A673 (cell line): ENCODE measurements at regions not wholly inside any gene's neighbourhood (a gene's known extent, or its start where the extent isn't known, plus 50 kb on each side); places are given as distances from the start of the nearest gene placed in this dataset.

Experiments
- BruUV-seq: library from RNA; stranded (reverse); fragments of 400-500 nt; replicated peaks from 2 replicates; lab custom pipeline; 2021; lab: Mats Ljungman, UMichigan
- CTCF ChIA-PET: fragments of 300-600 bp; sonication (Branson Sonifier 250); formaldehyde crosslinking; loops from one replicate; lab custom pipeline; 2022; ENCODE audit warnings: antibody characterized with exemption; lab: Charles Lee
- POLR2A ChIA-PET: fragments of 300-600 bp; sonication (Branson Sonifier 250); formaldehyde crosslinking; loops from one replicate; lab custom pipeline; 2022; ENCODE audit warnings: antibody characterized with exemption; ENCODE audit not compliant: low non-redundant PET; lab: Charles Lee
- DNase-seq: peaks from one replicate; pipeline ENCODE4 v3.0.0-alpha.2; 2015; ENCODE audit warnings: low spot score
- H3K27ac ChIP-seq: fragments of 200-600 bp; sonication (generic); 2 replicates; pipeline ENCODE4 v1.5.1; 2016; ENCODE audit warnings: mixed run types, low read depth, mild to moderate bottlenecking, mixed read lengths, antibody characterized with exemption, low read length; ENCODE audit not compliant: poor library complexity, severe bottlenecking
- H3K27me3 ChIP-seq: fragments of 200-600 bp; sonication (generic); replicated peaks from 2 replicates; pipeline ENCODE4 v1.6.1; 2017; ENCODE audit warnings: mixed run types, low read depth, mild to moderate bottlenecking, mixed read lengths, antibody characterized with exemption, low read length; ENCODE audit not compliant: insufficient read depth, poor library complexity
- H3K36me3 ChIP-seq: fragments of 200-600 bp; sonication (generic); 2 replicates; pipeline ENCODE4 v1.6.1; 2016; ENCODE audit warnings: mixed run types, mild to moderate bottlenecking, mixed read lengths, antibody characterized with exemption, low read length; ENCODE audit not compliant: insufficient read depth, poor library complexity, severe bottlenecking
- H3K4me1 ChIP-seq: fragments of 200-600 bp; sonication (generic); 2 replicates; pipeline ENCODE4 v1.6.1; 2017; ENCODE audit warnings: mixed run types, mild to moderate bottlenecking, mixed read lengths, antibody characterized with exemption, low read length; ENCODE audit not compliant: insufficient read depth, poor library complexity, severe bottlenecking
- H3K4me3 ChIP-seq: fragments of 200-600 bp; sonication (generic); 2 replicates; pipeline ENCODE4 v1.5.1; 2016; ENCODE audit warnings: low read depth, mixed run types, mild to moderate bottlenecking, mixed read lengths, low read length; ENCODE audit not compliant: poor library complexity, severe bottlenecking
- H3K9me3 ChIP-seq: fragments of 200-600 bp; sonication (generic); 2 replicates; pipeline ENCODE4 v1.6.1; 2016; ENCODE audit warnings: mixed run types, low read depth, mild to moderate bottlenecking, mixed read lengths, antibody characterized with exemption, low read length; ENCODE audit not compliant: poor library complexity, severe bottlenecking
- EZH2 ChIP-seq: fragments of 200-600 bp; sonication (generic); IDR thresholded peaks from 2 replicates; pipeline ENCODE4 v1.6.1; 2017; ENCODE audit warnings: borderline replicate concordance, low read depth, mild to moderate bottlenecking, mixed read lengths, antibody characterized with exemption, low read length; ENCODE audit not compliant: poor library complexity, severe bottlenecking
- intact Hi-C: fragments of 100-400 bp; cut with micrococcal nuclease; formaldehyde crosslinking; loops from one replicate; pipeline ENCODE4 v1.10.0; 2022; ENCODE audit not compliant: unreplicated experiment
- TF ChIP-seq, protein P1 (sequence below): fragments of 300-800, 200-600 bp; sonication (generic); conservative IDR thresholded peaks from 2 replicates; pipeline ENCODE4 v1.5.1; 2017; ENCODE audit warnings: low read depth, mild to moderate bottlenecking, antibody characterized with exemption, low read length, moderate library complexity, mixed read lengths

DNA sequence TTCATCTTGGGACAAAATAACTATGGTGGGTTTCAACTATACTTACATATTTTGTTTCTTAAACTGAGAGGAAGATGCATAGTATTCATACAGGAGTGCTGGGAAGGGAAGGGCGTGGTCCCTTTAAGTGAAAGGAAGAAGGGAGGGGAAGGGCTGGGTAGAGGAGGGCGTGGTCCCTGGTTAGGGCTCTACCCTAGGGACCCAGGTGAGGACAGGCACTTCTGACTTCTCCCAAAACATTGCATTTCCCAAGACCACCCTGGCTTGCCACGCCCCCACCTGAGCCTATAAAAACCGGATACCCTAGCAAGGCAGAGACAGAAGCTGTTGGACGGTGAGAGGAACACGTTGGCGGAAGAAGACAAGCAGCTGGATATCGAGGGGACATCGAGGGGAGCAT lies 157.6 kb upstream of the PLXNA4 start:
- H3K27me3 ChIP-seq: peaks cover 17% of the 10 kb centered on the region
- intact Hi-C loops: no loop called here
- POLR2A ChIA-PET: no interaction called here
- H3K36me3 ChIP-seq: no peaks in the 10 kb centered on the region
- TF ChIP-seq, protein P1, sequence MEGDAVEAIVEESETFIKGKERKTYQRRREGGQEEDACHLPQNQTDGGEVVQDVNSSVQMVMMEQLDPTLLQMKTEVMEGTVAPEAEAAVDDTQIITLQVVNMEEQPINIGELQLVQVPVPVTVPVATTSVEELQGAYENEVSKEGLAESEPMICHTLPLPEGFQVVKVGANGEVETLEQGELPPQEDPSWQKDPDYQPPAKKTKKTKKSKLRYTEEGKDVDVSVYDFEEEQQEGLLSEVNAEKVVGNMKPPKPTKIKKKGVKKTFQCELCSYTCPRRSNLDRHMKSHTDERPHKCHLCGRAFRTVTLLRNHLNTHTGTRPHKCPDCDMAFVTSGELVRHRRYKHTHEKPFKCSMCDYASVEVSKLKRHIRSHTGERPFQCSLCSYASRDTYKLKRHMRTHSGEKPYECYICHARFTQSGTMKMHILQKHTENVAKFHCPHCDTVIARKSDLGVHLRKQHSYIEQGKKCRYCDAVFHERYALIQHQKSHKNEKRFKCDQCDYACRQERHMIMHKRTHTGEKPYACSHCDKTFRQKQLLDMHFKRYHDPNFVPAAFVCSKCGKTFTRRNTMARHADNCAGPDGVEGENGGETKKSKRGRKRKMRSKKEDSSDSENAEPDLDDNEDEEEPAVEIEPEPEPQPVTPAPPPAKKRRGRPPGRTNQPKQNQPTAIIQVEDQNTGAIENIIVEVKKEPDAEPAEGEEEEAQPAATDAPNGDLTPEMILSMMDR: no peak
- TF ChIP-seq EZH2: no peak
- no peaks in the 10 kb centered on the region for H3K4me1 ChIP-seq
- H3K9me3 ChIP-seq: no peaks in the 10 kb centered on the region
- H3K4me3 ChIP-seq: no peak overlapping the region
- DNase-seq: no peak
- H3K27ac ChIP-seq: no peak overlapping the region
- BruUV-seq: no TSS peak
- CTCF ChIA-PET: no interaction called here

DNA sequence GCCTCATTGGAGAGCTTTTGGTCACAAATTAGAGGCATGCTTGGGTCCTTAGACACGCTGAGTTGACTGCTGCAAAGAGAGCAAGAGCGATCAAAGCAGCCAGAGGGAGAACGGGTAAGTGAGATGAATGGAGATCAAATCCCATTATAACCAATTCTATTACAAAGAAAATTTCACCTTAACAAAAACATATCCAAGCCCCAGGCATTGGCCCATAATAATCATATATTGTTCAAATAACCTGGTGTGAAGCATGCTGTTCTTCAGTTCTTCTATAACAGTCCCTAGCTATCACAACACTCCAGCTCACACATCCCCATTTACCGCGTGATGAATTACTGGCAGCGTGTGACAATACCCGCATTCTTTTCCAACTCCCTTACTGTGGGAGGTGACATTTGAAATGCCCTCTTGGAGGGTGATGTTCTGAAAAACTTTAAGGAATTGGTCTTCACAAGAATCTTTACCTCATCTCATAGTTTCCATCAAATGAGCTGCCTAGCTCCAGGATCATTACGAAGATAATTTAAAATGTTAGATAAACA lies 156.1 kb upstream of the PLXNA4 start:
- DNase-seq: no peak
- TF ChIP-seq, protein P1: no peak
- no peak for TF ChIP-seq EZH2
- ChIA-PET POLR2A (no interaction called here), CTCF (no interaction called here)
- intact Hi-C loops: no loop called here
- H3K4me1 ChIP-seq: no peaks in the 10 kb centered on the region
- no peak overlapping the region for H3K27ac ChIP-seq
- no TSS peak for BruUV-seq
- no peaks in the 10 kb centered on the region for H3K36me3 ChIP-seq
- no peak overlapping the region for H3K4me3 ChIP-seq
- peaks cover 12% of the 10 kb centered on the region for H3K27me3 ChIP-seq
- H3K9me3 ChIP-seq: no peaks in the 10 kb centered on the region

DNA sequence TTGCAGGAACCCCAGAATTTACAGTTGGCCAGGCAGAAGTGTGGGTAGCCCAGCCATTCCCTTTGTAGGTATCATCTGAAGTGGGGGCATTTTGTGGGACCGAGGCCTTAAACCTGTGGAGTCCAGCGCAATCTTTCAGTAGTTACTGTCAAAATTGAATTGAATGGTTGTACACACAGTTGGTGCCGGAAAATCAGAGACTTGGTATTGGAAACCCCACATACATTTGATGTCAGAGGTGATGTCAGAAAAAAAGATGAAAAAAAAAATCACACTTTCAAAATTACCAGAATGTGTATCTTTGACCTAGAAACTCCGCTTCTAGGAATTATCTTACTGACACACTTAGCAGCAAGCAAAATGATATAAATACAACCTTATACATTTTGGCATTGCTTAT lies 153.8 kb upstream of the PLXNA4 start:
- intact Hi-C loops: no loop called here

More for the DNA sequence above, 153.8 kb upstream of the PLXNA4 start:
- Histone ChIP-seq H3K27me3 (peaks cover under 1% of the 10 kb centered on the region), H3K27ac (no peak overlapping the region), H3K36me3 (no peaks in the 10 kb centered on the region), H3K4me3 (no peak overlapping the region), H3K4me1 (no peaks in the 10 kb centered on the region), H3K9me3 (no peaks in the 10 kb centered on the region)
- BruUV-seq: no TSS peak
- TF ChIP-seq, protein P1: no peak
- no peak for TF ChIP-seq EZH2
- CTCF ChIA-PET: no interaction called here
- no peak for DNase-seq
- POLR2A ChIA-PET: no interaction called here
